Inflammatory macrophage treated with lipopolysaccharide for 1 hour (primary cell): ENCODE measurements at regions not wholly inside any gene's neighbourhood (a gene's known extent, or its start where the extent isn't known, plus 50 kb on each side); places are given as distances from the start of the nearest gene placed in this dataset.
"Not testable (repeated sequence)": the region's sequence is repeated elsewhere in the genome, so short reads cannot be mapped to it uniquely, and the experiment has no call there.

ENCODE experiments used
- DNase-seq, 2 donors: peaks; one replicate each; pipeline ENCODE4 v3.0.0-alpha.2; 2020 to 2022

- no peak for DNase-seq
These were observed 806.6 kb upstream of the KIF2B start for GRCh38 chr17:53016085-53016484.

DNA sequence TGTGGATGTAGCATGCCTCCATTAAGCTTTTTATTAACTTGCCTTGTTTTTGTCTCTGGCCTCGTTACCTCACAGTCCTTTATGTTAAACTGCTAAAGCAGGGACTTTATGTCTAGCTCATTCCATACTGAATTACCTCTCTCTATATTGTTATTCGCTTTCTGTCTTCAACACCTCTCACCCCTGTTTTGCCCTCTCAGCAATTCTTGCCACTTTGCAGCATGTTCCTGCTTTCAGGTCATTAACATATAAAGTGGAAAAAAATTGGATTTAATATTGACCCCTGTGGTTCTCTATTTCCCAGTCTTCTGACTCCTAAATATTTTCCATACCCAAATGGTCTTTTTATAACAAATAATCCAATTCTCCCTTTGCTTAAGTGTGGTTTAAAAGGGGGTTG lies 810.4 kb upstream of the KIF2B start:
- no peak for DNase-seq

- DNase-seq: no peak
These were observed 816.7 kb upstream of the KIF2B start for GRCh38 chr17:53006006-53006405.

- no peak for DNase-seq
These were observed 817.8 kb upstream of the KIF2B start for GRCh38 chr17:53004902-53005301.

DNA sequence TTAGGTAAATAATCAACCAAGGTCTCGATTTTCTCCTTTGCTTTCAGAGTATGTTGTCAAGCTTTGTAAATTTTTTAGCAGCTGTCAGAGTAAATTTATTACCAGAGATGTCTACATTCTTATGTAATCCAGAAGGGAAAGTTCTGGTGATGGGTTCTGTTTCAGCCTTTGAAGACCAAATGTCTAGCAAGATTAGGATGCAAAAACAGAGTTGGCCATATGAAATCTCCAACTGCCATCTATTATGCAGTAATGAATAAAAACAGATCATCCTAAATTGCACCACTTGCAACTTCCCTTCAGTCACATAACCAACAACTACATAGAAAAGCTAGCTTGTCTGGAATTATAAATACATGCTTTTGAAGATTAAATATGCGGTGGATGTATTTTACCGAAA lies 826.8 kb upstream of the KIF2B start:
- no peak for DNase-seq

GRCh38 chr17:52995147-52995546 lies 827.6 kb upstream of the KIF2B start:
- DNase-seq: no peak

- DNase-seq: no peak
These were observed 827.6 kb upstream of the CA10 start for GRCh38 chr17:52986056-52986662.

DNA sequence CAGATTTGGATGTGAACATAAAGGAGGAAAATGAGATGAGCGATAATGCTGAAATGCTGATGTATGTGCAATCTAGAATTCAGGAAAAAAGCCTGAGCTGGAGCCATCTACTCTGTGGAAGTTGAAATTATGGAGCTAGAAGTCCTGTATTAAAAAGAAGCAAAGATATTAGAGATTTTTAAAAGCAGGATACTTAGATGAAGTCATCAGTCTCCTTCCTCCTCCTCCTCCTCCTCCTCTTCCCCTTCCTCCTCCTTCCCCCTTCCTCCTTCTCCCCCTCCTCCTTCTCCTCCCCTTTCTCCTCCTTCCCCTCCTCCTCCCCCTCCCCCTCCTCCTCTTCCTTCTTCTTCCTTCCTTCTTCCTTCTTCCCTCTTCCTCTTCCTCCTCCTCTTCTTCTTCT lies 823.8 kb upstream of the CA10 start:
- no peak for DNase-seq

- no peak for DNase-seq
These were observed 821.4 kb upstream of the CA10 start for GRCh38 chr17:52979921-52980320.

- DNase-seq: no peak
These were observed 807.3 kb upstream of the CA10 start for GRCh38 chr17:52965856-52966255.

DNA sequence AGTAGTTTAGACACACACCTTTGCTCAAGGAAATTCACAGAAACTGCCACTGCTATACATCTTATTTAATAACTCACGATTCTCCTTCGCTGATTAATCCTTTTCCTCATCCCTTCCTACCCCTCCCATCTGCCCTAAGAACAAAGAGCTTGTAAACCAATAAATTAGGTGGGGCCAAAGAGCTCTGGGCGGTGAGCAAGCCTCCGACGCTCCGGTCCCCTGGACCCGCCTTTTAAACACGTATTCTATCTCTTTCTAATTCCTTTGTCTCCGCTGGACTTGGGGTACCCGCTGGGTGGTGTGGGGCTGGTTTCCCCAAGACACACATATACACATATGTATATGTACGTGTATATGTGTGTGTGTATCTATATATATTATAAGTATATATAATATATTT lies 803.2 kb upstream of the CA10 start:
- DNase-seq: not testable (repeated sequence)

DNA sequence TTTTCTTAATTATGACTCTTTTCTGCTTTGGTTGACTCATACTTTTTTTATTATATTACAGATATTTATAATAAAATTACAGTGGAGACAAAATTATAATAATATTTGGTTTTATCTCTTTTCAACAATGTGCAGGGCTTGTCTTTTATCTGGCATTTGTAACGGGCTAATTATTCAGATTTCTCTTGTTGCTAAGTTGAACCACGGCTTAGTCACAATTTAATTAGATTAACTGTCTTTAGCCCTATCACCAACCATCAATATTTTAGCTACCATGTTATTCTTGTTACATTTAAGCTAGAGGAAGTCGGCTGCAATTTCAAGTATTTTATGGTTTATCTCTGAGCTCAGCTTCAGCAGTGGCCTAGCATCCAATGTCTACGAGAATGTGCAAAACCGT lies 798.9 kb upstream of the CA10 start:
- DNase-seq: no peak

GRCh38 chr17:52947418-52947817 lies 788.9 kb upstream of the CA10 start:
- no peak for DNase-seq

DNA sequence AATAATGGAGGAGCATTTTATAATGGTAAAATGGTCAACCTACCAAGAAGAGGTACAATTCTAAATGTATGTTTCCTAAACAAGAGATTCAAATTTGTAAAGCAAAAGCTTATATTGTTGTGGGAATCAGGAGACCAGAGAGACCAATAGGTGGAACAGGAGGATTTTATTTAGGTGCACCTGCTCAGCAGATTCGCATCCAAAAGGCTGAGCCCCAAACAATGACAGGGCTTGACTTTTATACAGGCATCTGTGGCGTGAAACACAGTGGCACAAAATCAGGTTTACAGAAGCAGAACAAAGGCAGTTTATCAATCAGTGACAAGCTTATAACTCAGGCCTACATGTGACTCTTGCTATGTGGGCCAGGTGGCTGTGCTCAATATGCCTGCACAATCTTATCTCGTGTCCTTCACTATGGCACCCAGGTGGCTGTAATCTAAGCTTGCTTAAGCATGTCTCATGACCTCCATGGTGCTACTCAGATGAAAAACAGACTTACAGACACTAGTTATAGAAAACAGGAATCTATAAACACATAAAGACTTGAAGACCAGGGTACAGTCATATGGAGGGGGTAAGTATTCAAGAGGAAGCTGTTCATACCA lies 780.2 kb upstream of the CA10 start:
- no peak for DNase-seq

- no peak for DNase-seq
These were observed 772.1 kb upstream of the CA10 start for GRCh38 chr17:52930581-52930980.

- no peak for DNase-seq
These were observed 771.6 kb upstream of the CA10 start for GRCh38 chr17:52930145-52930544.

DNA sequence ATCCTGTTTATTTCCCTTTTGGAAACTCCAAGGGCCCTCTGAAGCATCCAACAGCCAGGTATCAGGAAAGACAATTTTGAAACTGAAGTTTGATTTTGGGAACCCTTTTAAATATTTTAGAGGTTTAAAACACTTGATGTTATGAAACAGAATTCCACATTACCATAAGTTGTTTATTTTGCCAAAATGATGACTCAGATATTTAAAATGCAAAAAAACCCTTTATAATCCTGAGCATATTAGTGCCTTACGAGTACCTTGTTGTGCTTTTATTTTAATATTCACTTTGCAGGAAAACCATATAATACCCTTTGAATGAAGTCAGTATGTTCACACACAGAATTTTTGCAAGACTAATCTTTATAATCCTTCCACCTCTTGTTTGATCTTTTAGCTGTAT lies 765.1 kb upstream of the CA10 start:
- DNase-seq: no peak

GRCh38 chr17:52899235-52899634 lies 740.7 kb upstream of the CA10 start:
- no peak for DNase-seq

DNA sequence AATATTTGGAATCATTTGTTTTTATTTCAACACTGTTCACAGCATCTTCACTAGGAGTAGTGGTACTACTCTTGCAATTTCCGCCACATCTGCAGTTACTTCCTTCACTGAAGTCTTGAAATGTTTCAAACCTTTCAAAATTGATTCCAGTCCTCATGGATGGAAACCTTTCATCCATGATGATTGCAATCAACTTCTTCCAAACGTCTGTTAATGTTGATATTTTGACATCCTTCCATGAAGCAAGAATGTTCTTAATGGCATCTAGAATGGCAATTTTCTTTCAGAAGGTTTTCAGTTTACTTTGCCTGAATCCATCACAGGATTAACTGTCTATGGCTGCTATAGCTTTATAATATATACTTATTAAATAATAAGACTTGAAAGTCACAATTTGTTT lies 736.8 kb upstream of the CA10 start:
- DNase-seq: no peak

GRCh38 chr17:52892334-52892733 lies 733.8 kb upstream of the CA10 start:
- DNase-seq: no peak

- DNase-seq: no peak
These were observed 727.4 kb upstream of the CA10 start for GRCh38 chr17:52885882-52886281.

DNA sequence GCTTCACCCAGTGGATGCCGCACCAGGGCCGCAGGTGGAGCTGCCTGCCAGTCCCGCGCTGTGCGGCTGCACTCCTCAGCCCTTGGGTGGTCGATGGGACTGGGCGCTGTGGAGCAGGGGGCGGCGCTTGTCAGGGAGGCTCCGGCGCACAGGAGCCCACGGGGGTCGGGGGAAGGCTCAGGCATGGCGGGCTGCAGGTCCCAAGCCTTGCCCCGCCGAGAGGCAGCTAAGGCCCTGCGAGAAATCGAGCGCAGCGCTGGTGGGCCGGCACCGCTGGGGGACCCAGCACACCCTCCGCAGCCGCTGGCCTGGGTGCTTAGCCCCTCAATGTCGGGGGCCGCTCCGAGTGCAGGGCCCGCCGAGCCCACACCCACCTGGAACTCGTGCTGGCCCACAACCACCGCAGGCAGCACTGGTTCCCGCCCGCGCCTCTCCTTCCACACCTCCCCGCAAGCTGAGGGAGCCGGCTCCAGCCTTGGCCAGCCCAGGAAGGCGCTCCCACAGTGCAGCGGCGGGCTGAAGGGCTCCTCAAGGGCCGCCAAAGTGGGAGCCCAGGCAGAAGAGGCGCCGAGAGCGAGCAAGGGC lies 725.5 kb upstream of the CA10 start:
- not testable (repeated sequence) for DNase-seq

DNA sequence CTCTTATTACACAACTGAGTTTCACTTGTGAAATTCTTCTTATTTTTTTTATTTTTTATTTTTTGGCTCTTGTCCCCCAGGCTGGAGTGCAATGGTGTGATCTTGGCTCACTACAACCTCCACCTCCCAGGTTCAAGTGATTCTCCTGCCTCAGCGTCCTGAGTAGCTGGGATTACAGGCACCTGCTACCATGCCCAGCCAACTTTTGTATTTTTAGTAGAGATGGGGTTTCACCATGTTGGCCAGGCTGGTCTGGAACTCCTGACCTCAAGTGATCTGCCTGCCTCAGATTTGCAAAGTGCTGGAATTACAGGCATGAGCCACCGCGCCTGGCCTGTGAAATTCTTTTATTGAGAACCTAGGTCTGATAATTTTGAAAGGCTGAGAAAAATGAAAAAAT lies 688.3 kb upstream of the CA10 start:
- DNase-seq: not testable (repeated sequence)

GRCh38 chr17:52841971-52842370 lies 683.5 kb upstream of the CA10 start:
- no peak for DNase-seq

GRCh38 chr17:52837492-52837891 lies 679.0 kb upstream of the CA10 start:
- DNase-seq: no peak
